ENCODE measurements at regions not wholly inside any gene's neighbourhood (a gene's known extent, or its start where the extent isn't known, plus 50 kb on each side); places are given as distances from the start of the nearest gene placed in this dataset.

GRCh38 chr10:24047176-24047575 lies 161.8 kb upstream of the KIAA1217 start:
- no peak for TF ChIP-seq TAF1 (IDR thresholded peaks at IDR 0.05; ENCODE audit: borderline replicate concordance, insufficient read depth, low read length)
- no peak for TF ChIP-seq REST (IDR thresholded peaks at IDR 0.05; ENCODE audit: insufficient read depth in 1 of 2, low read depth in 2 of 2, low read length in 2 of 2)
- TF ChIP-seq POLR2AphosphoS5 (IDR thresholded peaks at IDR 0.05; ENCODE audit: low read depth, low read length), result no peak
- no peak for TF ChIP-seq FOXP2 (optimal IDR thresholded peaks at IDR 0.05; ENCODE audit: borderline replicate concordance, extremely low read depth, extremely low read length, insufficient read depth)
- no peak for TF ChIP-seq SIN3A (IDR thresholded peaks at IDR 0.05; ENCODE audit: borderline replicate concordance, insufficient read depth, low read length)
